Ishikawa (cell line): ENCODE measurements at regions not wholly inside any gene's neighbourhood (a gene's known extent, or its start where the extent isn't known, plus 50 kb on each side); places are given as distances from the start of the nearest gene placed in this dataset.

Source experiments
- CEBPB ChIP-seq: IDR thresholded peaks from 2 replicates; pipeline ENCODE4 v1.6.1; 2012
- CREB1 ChIP-seq: IDR thresholded peaks from 2 replicates; pipeline ENCODE4 v1.6.1; 2012; ENCODE audit warnings: low read depth
- EGR1 ChIP-seq: IDR thresholded peaks from 2 replicates; pipeline ENCODE4 v1.6.1; 2012
- EP300 ChIP-seq: IDR thresholded peaks from 2 replicates; pipeline ENCODE4 v1.6.1; 2012; ENCODE audit warnings: borderline replicate concordance
- FOXM1 ChIP-seq: IDR thresholded peaks from 2 replicates; pipeline ENCODE4 v1.6.1; 2012; ENCODE audit warnings: low read depth, borderline replicate concordance
- NFIC ChIP-seq: IDR thresholded peaks from 2 replicates; pipeline ENCODE4 v1.6.1; 2012
- RAD21 ChIP-seq: IDR thresholded peaks from 2 replicates; pipeline ENCODE4 v1.6.1; 2012; ENCODE audit warnings: low read depth
- REST ChIP-seq: IDR thresholded peaks from 2 replicates; pipeline ENCODE4 v1.6.1; 2012; ENCODE audit warnings: low read depth, mild to moderate bottlenecking
- TAF1 ChIP-seq: IDR thresholded peaks from 2 replicates; pipeline ENCODE4 v1.6.1; 2012; ENCODE audit warnings: low read depth, mild to moderate bottlenecking
- TCF12 ChIP-seq: IDR thresholded peaks from 2 replicates; pipeline ENCODE4 v1.6.1; 2012; ENCODE audit warnings: low read depth
- TEAD4 ChIP-seq: IDR thresholded peaks from 2 replicates; pipeline ENCODE4 v1.6.1; 2012
- USF1 ChIP-seq: IDR thresholded peaks from 2 replicates; pipeline ENCODE4 v1.6.1; 2012
- YY1 ChIP-seq: IDR thresholded peaks from 2 replicates; pipeline ENCODE4 v1.6.1; 2012; ENCODE audit warnings: low read depth
- ZBTB7A ChIP-seq: IDR thresholded peaks from 2 replicates; pipeline ENCODE4 v1.6.1; 2012; ENCODE audit warnings: low read depth
- TF ChIP-seq, protein P1 (sequence below): IDR thresholded peaks from 2 replicates; pipeline ENCODE4 v1.6.1; 2012

DNA sequence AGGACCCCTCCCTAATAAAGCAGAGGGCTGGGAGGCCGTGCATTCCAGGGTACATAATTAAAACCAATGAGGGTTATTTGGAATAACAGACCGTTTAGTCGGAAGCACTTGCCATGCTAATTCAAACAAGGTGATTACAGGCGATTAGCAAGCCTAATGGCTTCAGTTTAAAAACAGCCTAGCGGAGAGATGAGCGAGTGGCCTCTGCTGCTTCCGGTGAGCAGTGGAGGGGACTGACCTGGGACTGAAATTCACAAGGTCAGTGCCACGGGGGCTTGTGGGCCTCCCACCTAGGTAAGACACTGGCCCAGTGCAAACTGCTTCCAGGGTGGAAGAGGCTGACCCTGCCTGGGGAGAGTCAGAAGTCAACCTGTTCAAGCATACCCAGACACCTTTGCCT lies 56.8 kb upstream of the ALX4 start:
- TF ChIP-seq EP300 (no peak), FOXM1 (no peak), USF1 (no peak), ZBTB7A (no peak), YY1 (no peak), CREB1 (no peak), TCF12 (no peak), RAD21 (no peak), EGR1 (no peak), CEBPB (no peak), REST (no peak), NFIC (no peak), TEAD4 (no peak), TAF1 (no peak)
- TF ChIP-seq, protein P1, sequence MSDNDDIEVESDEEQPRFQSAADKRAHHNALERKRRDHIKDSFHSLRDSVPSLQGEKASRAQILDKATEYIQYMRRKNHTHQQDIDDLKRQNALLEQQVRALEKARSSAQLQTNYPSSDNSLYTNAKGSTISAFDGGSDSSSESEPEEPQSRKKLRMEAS: no peak

- TF ChIP-seq TCF12 (no peak), EGR1 (no peak), CREB1 (no peak), EP300 (no peak), RAD21 (no peak), NFIC (no peak), REST (no peak), CEBPB (no peak)
- TF ChIP-seq, protein P1: no peak
Observed at GRCh38 chr11:44367452-44367851, 57.5 kb upstream of the ALX4 start.

DNA sequence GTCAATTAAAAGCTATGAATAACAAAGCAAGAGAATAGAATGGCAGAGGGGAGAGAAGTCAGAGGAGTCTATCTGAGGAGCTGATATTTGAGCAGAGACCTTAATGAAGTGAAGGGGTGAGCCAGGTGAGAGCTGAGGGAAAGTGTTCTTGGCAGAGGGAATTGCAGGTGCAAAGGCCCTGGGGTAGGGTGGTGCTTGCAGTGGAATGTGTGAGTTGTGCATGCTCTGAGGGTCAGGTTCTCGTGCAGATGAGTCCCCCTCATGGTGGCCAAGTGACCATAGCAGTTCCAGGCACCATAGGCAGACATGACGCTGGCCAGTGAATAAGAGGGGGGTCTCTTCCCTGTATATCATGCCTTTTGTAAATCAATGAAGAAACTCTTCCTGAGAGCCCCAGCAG lies 58.9 kb upstream of the ALX4 start:
- TF ChIP-seq EP300: no peak
- no peak for TF ChIP-seq CEBPB
- TF ChIP-seq USF1: no peak
- TF ChIP-seq, protein P1: no peak
- no peak for TF ChIP-seq FOXM1
- TF ChIP-seq REST: no peak
- TF ChIP-seq ZBTB7A: no peak
- no peak for TF ChIP-seq TCF12

DNA sequence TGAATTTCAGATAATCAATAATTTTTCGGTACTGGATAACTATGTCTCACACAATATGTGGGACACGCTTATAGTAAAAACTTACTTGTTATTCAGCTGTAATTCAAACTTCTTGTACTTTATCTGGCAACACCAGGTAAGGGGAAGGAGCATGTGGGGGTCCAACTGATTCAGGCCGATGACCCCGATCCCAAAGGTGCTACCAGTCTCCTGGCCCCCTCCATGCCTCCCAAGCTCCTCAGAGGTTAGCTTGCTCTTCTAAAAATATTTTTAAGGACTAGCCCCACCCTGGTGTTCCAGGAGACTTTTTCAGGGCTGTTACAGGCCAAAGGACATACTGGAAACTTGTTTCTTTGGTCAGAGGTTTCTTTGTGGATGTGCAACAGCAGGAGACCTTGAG lies 61.8 kb upstream of the ALX4 start:
- no peak for TF ChIP-seq TAF1
- TF ChIP-seq EP300: no peak
- TF ChIP-seq EGR1: no peak
- no peak for TF ChIP-seq ZBTB7A
- no peak for TF ChIP-seq REST
- TF ChIP-seq, protein P1: no peak
- TF ChIP-seq YY1: no peak
- no peak for TF ChIP-seq TEAD4
